SK-N-DZ (cell line): ENCODE measurements at regions not wholly inside any gene's neighbourhood (a gene's known extent, or its start where the extent isn't known, plus 50 kb on each side); places are given as distances from the start of the nearest gene placed in this dataset.

ENCODE experiments used
- DNase-seq: peaks from one replicate; pipeline ENCODE4 v3.0.0-alpha.2; 2015; ENCODE audit warnings: low spot score

DNA sequence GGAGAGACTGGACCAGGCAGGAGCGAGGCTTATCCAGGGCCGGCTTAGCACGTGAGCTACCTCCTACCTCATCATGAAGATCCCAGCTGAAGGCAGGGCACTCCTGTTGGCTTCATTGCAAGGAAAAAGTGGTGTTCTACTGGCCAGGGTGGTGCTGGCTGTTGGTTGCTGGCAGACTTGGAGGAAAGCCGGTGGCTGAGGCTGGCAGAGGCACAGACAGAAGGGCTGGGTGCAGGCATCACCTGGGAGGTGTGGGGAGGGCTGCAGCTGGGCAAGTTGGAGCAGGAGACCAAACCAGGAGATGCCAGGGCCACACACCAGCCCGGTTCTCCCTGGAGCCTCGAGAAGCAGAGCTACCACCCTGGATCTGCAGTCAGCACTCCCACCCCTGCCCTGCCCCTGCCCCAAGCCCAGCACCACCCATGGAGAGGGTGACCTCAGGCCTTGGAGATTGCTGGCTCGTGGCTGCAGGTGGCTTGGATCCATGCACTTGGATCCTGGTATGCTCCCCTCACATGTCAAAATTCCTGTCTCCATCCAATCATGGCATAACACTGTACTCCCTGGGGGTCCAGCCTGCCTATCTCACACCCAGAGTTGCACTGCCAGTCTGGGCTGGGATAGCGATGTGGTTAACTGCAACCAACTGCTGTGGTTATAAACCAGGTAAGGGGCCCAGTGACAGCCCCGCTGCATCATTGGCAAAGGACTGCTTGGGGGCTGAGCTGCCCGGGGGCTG is 49.7 kb downstream of the GLI2 start:
- DNase-seq, result no peak

DNA sequence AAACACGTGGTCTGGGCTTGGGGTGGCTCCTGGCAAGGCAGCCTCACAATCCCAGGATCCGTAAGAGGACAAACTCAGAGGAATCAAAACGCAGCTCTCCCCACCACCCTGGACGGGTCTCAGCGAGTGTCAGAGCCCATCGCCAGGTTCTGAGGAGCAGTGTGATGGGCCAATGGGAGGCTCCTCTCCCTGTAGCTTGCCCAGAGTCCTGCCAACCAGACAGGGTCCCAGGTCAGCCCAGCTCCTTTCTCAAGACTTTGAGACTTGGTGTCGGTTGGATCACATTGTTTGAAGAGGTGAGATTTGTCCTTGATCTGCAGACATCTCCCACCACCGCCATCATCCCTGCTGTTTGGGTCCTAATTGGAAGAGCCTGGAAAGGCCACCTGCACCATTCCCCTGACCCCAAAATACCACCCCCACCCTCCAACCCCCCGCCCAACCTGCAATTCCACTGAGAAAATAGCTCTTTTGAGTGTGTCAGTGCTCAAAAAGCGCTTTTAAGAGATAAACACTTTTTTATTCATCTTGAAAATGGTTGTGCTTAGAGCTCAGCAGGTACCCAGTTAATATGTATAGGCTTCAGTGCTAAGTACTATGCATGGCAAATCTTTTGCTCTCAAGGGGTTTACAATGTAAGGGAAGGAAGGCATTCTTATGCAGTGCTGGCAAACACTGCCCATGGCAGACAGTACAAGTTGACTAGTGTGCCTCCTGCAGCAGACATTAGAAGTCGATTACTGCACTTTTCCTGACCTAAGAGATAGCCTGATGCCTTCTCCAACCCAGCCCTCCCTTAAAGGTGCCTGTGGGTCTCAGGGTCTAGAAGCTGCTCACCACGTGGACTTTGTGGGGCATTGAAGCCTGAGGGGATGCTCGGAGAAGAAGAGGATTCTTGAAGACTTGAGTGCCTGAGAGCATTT is 50.6 kb downstream of the GLI2 start:
- DNase-seq, result no peak

DNA sequence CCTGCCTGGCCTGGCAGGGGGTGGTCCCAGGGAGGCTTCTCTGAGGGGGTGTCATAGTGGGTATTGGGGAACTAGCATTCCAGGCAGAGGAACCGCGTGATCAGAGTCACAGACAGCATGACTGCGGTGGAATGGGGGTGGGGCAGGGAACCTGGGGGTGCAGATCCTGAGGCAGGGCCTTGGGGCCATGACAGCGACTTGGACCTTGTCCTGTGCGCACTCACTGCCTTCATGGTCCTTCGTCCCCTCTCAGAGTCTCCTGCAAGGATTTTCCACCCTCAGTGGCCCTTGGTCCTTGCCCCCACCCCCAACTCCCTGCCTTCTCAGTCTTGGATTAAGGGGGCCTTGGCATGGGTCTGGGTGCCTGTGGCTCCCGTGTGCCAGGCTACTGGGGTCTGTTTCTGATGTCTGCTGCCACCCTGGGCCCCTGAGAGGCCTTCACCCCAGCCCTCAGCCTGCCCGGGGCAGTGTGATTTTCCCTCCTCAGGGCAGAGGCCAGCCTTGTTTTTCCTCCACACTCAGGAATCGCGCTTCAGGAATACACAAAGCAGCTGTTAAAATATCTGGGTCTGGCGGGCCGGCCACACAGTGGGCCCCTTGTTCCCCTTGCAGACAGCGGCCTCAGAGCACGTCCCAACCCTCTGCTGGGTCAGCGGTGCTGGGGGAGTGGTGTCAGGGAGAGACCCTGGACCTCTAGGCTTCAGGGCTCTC is 51.6 kb downstream of the GLI2 start:
- no peak for DNase-seq

DNA sequence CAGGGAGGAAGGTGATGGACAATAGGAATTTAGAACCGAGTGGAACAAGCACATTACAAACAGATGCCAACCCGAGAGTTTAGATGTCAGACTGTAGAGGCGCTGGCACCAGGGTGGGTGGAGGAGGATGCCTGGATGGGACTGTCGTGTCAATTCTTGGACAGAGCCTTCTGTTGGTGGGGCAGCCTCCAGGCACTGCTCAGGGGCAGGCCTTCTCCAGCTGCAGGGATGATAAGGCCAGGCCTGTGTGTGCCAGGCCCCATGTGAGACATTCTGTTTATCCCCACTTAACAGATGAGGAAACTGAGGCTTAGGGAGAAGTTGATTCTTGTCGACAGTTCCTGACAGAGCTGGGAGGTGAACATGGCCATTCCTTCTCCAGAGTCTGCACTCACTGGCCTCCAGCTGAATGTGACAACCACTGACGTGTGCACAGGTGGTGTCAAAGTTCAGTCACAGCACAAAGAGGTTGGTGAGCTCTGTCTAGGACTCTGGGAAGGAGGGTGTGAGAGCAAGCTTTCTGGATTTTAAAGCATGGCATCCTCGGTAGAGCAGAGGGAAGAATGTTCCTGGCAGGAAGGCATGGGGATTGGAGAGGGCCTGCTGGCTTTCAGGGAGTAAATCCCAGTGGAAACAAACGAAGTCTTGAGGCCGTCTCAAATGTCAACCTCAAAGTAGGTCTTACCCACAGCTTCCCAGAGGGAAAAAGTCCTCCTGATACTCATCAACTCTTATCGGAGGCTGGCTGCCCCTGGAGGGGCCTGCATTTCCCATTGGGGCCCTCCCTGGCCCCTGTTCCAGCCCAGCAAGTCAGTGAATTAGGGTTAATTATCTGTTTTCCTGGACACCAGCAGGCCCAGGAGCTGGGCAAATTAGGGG is 52.4 kb downstream of the GLI2 start:
- DNase-seq, result peak; percentile 82

DNA sequence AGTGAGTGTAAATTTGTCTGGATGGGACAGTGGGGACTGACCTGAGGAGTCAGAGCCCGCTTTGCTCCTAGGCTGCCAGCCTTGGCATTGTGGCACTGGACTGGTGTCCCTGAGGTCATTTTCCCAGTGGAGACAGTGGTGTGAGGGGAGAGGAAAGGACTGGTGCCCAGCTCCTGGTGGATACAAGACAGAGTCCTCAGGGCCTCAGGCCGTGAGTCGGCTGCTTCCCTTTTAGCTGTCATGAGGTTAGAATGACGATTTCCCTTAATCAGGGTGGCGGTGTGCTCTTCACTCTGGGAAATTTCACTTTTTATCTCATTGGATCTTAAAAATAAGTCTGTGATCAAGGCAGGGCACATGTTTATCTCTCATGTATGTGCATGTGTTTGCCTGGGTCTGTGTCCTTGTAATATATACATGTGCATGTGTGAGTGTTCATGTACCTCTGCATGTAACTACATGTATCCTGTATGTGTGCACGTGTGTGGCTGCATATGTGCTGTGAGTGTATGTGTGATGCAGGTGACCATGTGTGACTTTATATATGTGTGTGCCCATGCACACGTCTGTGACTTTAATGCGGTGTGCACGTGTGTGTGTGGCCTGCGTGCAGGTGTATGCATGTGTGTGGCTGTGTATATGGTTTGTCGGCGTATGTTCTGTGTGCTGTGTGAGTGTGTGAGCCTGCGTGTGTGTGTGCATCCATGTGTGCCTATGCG is 55.7 kb downstream of the GLI2 start:
- no peak for DNase-seq

DNA sequence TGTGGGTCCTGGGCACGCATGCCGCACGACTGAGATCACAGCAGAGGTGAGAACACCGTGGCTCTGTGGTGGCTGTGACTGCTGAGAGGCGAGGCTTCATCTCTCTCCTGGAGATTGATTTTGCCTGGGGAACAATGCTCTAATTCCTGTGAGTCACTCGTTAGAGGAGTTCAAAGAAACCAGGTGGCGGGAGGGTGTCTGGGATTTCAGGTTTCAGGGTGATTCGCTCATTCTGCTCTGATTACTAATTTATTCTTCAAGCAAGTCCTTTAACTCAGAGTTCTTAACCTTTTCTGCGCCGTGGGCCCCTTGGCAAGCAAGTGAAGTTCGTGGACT is 56.3 kb downstream of the GLI2 start:
- DNase-seq, result no peak

DNA sequence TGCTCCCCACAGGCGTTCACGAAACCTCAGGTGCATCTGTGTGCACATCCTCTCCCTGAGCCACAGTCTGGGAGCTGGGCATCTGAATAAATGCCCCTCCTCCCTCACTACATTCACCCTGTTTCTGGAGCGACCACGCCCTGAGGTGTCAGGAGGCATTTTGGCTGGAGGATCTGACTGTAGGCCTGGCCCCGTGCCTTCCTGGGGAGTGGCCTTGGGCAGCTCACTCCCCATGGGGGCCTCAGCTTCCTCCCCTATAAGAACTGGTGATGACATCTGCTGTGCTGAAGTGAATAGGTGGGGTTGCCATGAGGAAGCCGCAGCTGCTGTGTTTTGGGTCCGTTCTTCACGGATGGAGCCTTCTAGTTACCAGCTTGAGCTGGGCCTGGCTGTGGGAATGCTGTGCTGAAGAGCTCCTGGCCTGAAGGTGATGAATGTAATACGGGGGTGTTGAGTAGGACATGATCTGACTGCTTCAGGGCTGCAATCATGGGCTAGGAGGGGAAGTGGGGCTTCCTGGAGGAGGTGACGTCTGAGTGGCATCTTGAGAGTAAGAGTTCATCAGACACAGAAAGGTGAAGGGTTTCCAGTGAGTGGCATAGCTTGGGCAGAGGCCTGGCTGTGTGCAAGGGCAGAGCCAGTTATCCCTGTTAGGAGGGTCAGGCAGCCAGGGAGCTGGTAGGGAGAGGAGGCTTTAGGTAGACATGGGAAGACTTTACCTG is 58.2 kb downstream of the GLI2 start:
- no peak for DNase-seq

DNA sequence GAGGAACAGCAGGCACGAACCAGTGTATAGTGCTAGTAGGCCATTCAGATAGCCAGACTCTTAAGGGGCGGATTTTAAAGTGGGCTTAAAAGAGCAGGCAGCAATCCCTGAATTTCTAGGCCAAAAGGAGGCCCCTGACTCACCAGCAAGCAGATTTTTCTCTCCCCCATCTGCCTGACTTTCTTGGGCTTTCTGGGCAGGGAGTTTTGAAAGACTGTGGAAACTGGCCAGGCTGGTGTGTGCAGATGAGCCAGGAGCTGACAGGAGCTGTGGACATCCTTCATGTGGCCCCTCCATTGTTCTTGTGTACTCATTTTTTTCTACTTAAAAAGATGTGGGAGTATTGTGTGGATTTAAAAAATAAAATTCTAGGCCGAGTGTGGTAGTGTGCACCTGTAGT is 59.0 kb downstream of the GLI2 start:
- DNase-seq, result no peak

DNA sequence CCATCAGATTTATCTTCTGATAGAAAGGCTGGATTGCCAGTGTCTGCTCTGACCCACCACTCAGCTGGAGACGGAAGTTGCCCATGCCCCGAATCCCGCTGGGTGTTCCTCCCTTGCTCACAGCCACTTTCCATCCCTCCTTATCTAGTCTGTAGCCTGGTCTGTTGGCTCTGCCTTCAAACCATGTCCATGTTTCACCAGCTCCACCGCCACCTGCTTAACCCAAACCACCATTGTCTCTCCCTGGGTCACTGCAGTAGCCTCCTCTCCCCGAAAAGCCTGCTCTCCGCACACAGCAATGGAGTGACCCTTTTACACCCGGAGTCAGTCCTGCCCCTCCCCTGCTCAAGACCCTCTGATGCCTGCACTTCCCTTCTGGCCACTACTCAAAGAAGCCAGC is 60.4 kb downstream of the GLI2 start:
- no peak for DNase-seq

DNA sequence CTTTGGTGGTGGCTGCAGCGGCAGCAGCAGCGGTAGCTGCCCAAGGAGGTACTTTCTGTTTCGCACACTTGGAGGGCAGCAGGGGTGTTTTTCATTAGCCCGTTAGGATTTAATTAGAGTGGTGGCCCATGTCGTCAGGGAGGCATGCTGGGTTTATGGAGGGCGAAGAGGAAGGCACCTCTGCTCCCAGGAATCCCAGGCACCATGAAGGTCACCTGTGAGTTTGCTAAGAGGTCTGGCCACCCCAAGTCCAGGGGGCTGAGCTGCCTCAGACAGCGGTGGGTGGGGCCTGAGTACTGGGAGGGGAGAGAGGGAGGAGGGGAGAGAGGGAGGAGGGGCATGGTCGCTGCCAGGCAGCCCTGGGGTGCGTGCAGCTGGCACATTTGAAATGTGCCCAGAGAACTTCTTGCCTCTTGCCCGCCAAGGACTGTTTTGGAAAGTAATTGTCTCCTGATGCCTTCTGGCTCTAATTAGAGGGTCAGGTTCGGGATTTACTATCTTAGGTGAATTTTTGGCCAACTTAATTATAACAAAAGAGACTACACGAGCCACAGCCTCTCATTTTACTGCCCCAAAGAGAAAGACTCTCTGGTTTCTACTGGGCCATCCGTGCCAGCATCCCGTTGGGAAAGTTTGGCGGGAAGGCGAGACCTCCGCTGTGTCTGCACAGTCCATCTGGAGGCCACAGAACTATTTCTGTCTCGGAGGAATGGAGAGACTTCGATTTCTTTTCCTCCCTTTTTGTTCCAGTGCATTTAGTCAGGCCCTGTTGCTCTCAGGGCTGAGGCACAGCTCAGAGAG is 62.0 kb downstream of the GLI2 start:
- DNase-seq, result no peak

DNA sequence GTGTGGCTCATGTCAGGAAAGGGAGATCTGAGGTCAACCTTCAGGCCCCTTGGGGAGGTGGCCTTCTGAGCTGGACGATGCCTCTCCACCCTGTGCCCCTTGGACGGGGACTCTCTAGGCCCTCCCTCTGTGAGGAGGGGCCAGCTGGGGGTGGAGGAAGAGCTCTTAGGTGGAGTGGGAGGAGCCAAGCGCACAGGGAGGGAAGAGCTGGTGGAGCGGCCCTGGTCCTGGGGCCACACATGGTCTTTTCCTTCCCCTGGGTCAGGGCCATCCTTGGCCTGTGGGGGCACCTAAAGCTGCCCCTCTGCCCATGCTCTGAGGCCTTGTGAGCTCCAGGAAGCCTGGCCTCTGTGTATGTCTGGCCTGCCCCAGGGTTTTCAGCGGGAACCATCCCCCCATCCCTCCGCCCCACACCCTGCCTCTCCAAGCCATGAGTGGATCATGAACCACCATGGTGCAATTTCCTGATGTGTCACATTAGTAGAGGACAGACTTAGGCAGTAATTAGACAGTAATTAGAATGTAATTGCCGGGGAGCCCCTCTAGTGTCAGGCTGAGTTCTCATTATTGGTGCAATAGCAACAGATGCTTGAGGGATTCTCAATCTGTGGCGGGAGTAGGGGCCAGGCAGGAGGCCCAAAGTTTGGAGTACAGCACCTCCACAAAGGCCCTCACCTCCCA is 63.0 kb downstream of the GLI2 start:
- DNase-seq, result peak; percentile 25

DNA sequence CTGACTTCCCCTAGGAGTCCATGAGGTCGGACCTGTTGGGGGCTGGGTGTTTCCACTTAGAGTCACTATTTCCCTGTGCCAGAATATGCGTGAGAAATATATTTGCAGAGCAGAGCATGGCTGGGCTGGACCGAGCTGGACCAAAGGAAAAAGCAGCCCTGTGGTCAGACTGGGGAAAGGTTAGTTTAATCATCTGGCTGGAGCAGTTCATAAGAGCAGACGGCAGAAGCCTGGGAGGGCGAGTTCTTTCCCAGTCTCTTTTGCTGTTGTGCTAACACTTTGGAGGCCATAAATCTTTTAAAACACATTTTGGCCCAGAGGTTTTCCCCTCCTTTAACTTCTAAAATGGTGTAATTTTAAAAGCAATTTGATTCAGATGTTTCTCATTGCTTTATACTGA is 66.5 kb downstream of the GLI2 start:
- DNase-seq, result no peak

DNA sequence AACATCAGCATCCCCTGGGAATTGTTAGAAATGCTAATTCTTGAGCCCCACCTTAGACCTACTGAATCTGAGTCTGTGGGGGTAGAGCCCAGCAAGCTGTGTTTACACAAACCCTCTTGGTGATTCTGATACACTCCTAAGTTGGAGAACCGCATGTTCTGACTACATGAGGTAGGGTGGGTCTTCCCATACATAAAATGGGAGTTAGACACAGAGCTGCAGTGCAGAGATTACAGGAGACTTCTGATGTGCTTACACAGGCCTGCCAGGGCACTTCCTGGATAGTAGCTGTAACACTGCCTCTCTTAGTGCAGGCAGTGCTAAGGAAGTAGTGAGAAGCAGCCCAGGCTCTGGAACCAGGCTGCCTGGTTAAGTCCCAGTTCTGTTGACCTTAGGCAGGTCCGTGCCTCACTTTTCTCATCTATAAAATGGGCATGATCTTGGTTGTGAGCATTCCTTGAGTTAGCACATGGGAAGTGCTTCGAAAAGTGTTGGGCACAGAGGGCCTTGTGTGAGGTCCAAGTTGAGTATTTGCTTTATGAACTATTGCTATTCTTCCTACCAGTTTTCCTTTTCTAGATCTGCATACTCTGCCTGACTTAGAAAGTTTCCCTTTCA is 67.3 kb downstream of the GLI2 start:
- no peak for DNase-seq

DNA sequence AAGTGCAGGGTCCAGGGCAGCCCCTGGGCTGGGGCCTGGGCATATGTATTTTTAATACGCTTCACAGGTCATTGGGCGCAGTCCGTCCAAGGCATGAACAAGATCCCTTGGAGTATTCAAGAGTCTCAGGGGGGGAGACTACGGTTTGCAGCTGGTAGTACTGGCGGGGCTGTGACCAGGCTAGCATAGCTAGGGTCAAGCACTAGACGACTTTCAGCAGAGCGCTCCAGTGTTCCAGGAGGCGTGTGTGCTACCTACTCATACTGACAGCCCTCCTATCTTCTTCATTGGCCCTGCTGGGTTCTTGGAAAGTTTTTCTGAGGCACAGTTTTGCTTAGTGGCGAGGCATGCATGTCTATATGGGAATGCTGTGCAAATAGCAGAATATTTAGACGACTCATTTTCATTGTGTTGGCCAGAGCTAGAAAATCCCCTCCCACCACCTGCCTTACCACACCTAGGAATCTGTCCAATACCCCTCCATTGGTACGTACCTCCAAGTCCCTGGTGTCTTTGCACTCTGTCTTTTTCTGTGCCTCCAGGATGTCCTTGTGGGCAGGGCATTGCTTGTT is 68.2 kb downstream of the GLI2 start:
- no peak for DNase-seq

DNA sequence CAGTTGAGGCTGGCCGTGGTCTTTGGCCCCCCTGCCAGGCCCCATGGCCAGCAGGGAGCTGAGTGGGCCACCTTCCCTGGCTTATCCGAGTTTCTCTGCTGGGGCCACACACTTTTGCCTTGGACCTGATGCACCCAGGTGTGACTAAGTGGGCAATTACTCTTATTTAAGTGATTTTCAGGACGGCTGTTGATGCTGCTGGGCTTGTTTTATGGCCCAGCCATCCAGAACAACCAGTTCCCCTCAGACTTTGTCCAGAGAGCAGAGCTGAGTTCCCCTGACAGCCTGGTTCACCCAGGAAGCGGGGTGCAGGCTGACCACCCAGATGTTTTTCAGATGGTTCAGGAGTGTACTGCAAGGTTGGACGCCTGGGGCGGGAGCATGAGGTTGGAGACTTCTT is 68.8 kb downstream of the GLI2 start:
- peak; percentile 66 for DNase-seq

DNA sequence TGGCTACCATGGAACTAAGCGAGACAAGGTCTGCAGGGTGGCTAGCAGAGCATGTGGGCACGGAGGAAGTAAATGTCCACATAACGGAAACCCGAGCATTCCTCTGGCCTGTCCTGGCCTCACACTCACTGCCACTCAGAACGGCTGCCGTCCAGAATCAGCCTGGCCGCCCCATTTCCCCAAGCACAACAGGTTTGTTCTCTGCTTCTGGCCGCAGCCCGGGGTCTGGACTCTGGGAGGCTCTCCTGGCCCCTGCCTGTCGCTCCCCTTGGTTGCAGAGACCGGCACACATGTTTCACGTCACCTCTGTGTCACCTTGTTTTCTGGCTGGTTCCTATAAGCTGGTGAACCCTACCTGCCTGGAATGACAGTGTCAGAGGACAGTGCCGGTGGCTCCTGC is 69.3 kb downstream of the GLI2 start:
- DNase-seq, result no peak

DNA sequence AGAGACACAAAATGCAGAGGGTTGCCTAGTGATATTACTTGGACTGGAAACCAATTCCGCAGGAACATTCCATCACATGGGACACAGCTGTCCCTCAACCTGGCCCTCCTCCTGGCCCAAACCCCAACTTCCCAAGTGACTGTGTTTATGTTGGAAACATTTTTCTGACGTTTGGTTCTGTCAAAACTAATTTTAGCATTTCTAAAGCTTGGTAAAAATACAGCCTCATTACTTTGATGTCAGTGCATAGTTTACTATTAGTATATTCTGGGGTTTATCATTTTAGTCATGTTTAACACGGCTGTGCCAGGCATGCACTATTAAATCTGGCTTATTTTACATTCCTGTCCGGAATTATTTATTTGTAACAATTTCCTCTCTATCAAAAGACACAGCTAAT is 69.9 kb downstream of the GLI2 start:
- no peak for DNase-seq

DNA sequence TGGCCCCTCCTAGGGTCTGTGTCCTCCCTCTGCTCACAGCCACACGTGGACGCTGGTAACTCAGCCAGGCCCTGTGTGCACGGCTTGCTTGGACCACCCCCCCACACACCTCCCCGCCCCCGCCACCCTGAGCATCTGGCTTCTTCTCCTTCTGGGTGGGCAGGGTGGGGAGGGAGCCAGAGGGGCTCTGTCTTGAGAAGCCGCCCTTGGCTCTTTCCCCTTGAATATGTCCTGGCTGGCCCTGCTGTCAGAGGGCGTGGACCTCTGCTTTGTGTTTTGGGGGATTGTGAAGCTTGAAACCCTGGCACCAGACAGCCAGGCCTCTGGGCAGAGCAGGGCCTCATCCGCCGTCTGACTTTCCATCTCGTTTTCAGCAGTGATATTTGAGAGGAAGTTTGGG is 72.1 kb downstream of the GLI2 start:
- no peak for DNase-seq
